ENCODE measurements at regions not wholly inside any gene's neighbourhood (a gene's known extent, or its start where the extent isn't known, plus 50 kb on each side); places are given as distances from the start of the nearest gene placed in this dataset.

DNA sequence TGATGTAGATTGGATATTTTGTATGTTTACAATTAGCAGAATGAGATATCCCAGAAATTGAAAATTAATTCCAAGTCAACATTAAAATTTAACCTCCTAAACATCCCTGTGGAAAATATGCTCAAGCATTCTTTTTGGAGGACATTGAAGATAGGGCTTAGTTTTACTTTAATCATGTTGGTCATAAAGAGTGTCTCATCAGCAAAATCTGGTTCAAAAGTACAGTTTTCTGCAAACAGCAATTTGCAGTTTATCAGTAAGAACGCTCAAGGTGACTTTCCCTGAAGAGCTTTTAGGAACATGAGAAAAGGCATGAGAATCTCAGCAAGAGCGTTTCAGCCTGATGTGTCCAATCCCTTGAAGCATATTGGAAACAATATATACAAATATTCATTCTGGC, 889.8 kb downstream of the CENPC start:
- H3K9me3 Mint-ChIP-seq (ENCODE audit: unreplicated experiment) = no peaks in the 10 kb centered on the region
- H3K27ac Mint-ChIP-seq (ENCODE audit: unreplicated experiment) = no peak overlapping the region
- H3K36me3 Mint-ChIP-seq (ENCODE audit: unreplicated experiment) = no peaks in the 10 kb centered on the region
- no peaks in the 10 kb centered on the region for H3K27me3 Mint-ChIP-seq (ENCODE audit: unreplicated experiment)
- no peak overlapping the region for H3K4me3 Mint-ChIP-seq (ENCODE audit: unreplicated experiment)
- no peak for DNase-seq
- TF ChIP-seq, protein P1, sequence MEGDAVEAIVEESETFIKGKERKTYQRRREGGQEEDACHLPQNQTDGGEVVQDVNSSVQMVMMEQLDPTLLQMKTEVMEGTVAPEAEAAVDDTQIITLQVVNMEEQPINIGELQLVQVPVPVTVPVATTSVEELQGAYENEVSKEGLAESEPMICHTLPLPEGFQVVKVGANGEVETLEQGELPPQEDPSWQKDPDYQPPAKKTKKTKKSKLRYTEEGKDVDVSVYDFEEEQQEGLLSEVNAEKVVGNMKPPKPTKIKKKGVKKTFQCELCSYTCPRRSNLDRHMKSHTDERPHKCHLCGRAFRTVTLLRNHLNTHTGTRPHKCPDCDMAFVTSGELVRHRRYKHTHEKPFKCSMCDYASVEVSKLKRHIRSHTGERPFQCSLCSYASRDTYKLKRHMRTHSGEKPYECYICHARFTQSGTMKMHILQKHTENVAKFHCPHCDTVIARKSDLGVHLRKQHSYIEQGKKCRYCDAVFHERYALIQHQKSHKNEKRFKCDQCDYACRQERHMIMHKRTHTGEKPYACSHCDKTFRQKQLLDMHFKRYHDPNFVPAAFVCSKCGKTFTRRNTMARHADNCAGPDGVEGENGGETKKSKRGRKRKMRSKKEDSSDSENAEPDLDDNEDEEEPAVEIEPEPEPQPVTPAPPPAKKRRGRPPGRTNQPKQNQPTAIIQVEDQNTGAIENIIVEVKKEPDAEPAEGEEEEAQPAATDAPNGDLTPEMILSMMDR (IDR thresholded peaks at IDR 0.05; ENCODE audit: partially characterized antibody, unreplicated experiment) = no peak
- H3K4me1 Mint-ChIP-seq (ENCODE audit: low read depth, unreplicated experiment) = no peaks in the 10 kb centered on the region

DNA sequence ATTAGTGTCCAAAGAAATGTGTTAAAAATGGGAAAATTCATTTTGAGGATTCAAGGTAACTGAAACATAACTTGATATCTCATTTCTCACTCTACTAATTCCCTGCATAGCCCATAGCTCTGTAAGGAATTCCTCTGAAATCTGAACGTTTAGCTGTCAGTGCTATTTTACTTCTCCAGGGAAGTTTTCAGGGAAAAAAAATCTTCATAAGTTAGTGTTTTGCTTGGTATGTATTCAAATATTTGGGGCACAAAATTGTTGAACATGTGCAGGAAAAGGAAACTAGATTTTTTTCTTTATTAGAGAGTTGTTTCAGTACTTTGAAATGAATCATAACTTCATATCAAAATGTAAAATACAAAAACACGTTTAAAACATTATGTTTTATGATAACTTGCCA, 891.4 kb downstream of the CENPC start:
- no peaks in the 10 kb centered on the region for H3K36me3 Mint-ChIP-seq (ENCODE audit: unreplicated experiment)

DNA sequence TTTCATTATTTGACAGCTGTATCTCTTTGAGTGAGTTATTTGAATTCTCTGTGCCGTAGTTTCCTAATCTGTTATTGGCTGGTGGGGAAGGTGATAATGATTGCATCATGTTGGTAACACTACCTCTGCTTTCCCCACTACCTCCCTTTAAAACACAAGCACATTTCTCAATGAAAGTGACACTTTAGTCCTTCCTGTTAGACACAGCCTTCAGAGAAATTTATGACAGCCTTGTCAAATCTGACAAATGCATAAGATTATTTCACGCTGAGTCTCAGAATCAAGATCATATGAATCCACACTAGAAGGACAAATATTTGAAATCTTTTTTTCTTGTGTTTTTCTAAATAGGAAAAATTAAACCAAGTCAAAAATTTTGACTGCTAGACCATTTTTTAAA, 896.1 kb downstream of the CENPC start:
- Mint-ChIP-seq H3K4me3 (ENCODE audit: unreplicated experiment) (no peak overlapping the region), H3K27ac (ENCODE audit: unreplicated experiment) (no peak overlapping the region), H3K4me1 (ENCODE audit: low read depth, unreplicated experiment) (no peaks in the 10 kb centered on the region), H3K36me3 (ENCODE audit: unreplicated experiment) (no peaks in the 10 kb centered on the region), H3K27me3 (ENCODE audit: unreplicated experiment) (no peaks in the 10 kb centered on the region), H3K9me3 (ENCODE audit: unreplicated experiment) (no peaks in the 10 kb centered on the region)
- no peak for DNase-seq
- TF ChIP-seq, protein P1 (IDR thresholded peaks at IDR 0.05; ENCODE audit: partially characterized antibody, unreplicated experiment) = no peak

More for the DNA sequence above, 891.4 kb downstream of the CENPC start:
- TF ChIP-seq, protein P1 (IDR thresholded peaks at IDR 0.05; ENCODE audit: partially characterized antibody, unreplicated experiment) = no peak
- no peak for DNase-seq
- no peaks in the 10 kb centered on the region for H3K4me1 Mint-ChIP-seq (ENCODE audit: low read depth, unreplicated experiment)
- H3K27me3 Mint-ChIP-seq (ENCODE audit: unreplicated experiment) = no peaks in the 10 kb centered on the region
- H3K4me3 Mint-ChIP-seq (ENCODE audit: unreplicated experiment) = no peak overlapping the region
- H3K27ac Mint-ChIP-seq (ENCODE audit: unreplicated experiment) = no peak overlapping the region
- H3K9me3 Mint-ChIP-seq (ENCODE audit: unreplicated experiment) = no peaks in the 10 kb centered on the region

DNA sequence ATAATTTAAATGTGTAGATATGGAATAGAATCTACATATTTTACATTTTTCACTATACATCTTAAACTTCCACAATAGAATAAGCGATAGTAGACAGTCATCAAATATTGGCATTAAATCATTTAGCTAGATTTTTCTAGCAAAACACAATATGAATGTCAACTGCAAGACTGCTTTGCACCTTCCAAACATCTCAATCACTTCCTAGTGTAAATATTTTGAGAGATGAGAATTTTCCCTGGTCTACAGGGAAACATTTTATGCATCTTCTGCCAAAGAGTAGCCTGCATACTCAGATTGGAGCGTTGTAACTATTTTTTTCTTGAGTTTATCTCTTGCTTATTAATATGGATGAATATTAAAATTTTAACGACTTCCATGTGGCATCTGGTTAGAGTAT, 897.4 kb downstream of the CENPC start:
- Mint-ChIP-seq H3K4me1 (ENCODE audit: low read depth, unreplicated experiment) (no peaks in the 10 kb centered on the region), H3K36me3 (ENCODE audit: unreplicated experiment) (no peaks in the 10 kb centered on the region), H3K27ac (ENCODE audit: unreplicated experiment) (no peak overlapping the region), H3K9me3 (ENCODE audit: unreplicated experiment) (no peaks in the 10 kb centered on the region), H3K27me3 (ENCODE audit: unreplicated experiment) (no peaks in the 10 kb centered on the region), H3K4me3 (ENCODE audit: unreplicated experiment) (no peak overlapping the region)
- TF ChIP-seq, protein P1 (IDR thresholded peaks at IDR 0.05; ENCODE audit: partially characterized antibody, unreplicated experiment) = no peak
- no peak for DNase-seq

DNA sequence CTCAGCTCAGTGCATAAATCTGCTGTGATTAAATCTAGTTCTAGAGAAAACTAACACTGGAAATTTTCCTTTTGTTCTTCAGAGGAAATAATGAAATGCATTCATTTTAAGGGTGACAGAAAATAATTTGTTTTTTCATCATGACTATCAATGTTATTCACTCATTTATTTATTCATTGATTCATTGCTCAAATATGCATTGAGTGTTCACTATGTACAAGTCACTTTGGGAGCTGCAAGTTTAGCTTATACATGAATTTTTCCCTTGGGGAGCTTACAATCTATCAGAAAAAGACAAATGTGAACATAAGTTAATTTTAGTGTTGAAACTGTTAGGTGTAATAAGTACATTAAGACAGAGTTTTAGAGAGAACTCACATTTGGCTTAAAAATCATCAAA, 897.8 kb downstream of the CENPC start:
- H3K27me3 Mint-ChIP-seq (ENCODE audit: unreplicated experiment) = no peaks in the 10 kb centered on the region
- no peak overlapping the region for H3K4me3 Mint-ChIP-seq (ENCODE audit: unreplicated experiment)
- no peaks in the 10 kb centered on the region for H3K36me3 Mint-ChIP-seq (ENCODE audit: unreplicated experiment)
- no peak for DNase-seq
- H3K27ac Mint-ChIP-seq (ENCODE audit: unreplicated experiment) = no peak overlapping the region
- no peaks in the 10 kb centered on the region for H3K4me1 Mint-ChIP-seq (ENCODE audit: low read depth, unreplicated experiment)
- TF ChIP-seq, protein P1 (IDR thresholded peaks at IDR 0.05; ENCODE audit: partially characterized antibody, unreplicated experiment) = no peak
- no peaks in the 10 kb centered on the region for H3K9me3 Mint-ChIP-seq (ENCODE audit: unreplicated experiment)
